ENCODE measurements at regions not wholly inside any gene's neighbourhood (a gene's known extent, or its start where the extent isn't known, plus 50 kb on each side); places are given as distances from the start of the nearest gene placed in this dataset.
"Not testable (repeated sequence)": the region's sequence is repeated elsewhere in the genome, so short reads cannot be mapped to it uniquely, and the experiment has no call there.

DNA sequence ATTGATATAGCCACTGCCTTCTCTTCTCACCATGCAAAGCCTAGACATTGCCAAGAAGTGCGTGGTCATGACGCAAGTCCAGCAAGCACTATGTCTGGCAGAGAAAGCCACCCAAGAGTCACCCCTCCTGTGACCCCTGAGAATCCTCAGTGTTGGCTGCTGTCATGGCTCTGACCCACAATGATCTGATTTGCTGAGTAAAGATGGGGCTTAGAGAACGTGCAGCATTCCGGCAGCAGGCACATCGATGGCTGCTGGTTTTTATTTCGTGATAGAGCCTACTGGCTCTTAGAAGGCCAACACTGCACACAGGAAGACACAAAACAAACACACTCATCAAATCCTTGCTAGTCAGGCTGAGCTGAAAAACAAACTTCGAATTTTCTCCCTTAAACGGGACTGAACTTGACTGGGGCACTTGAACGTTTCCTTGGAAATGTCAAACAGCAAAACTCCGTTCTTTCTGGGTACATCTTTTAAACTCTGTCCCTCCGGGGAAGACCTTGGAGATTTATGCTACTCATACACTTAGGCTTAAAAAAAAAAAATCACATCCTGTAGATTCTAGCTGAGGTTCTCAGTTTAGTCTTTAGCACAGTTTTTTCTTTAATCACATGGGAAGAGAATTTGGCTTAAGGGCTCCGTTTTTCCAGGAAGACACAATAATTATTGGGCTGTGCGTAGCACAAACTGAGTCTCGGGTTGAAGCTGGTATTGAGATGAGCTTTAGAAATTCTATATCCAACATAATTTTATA, 88.2 kb upstream of the BASP1 start:
- no peak for DNase-seq

DNA sequence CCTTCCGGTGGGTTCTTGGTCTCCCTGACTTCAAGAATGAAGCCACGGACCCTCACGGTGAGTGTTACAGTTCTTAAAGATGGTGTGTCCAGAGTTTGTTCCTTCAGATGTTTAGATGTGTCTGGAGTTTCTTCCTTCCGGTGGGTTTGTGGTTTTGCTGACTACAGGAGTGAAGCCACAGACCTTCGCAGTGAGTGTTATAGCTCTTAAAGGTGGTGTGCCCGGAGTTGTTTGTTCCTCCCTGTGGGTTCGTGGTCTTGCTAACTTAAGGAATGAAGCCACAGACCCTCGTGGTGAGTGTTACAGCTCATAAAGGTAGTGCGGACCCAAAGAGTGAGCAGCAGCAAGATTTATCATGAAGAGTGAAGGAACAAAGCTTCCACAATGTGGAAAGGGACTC, 87.1 kb upstream of the BASP1 start:
- DNase-seq, result not testable (repeated sequence)

- no peak for DNase-seq
Measured at GRCh38 chr5:17132444-17133083, 84.9 kb upstream of the BASP1 start.

- no peak for DNase-seq
Measured at GRCh38 chr5:17135050-17135449, 82.4 kb upstream of the BASP1 start.

DNA sequence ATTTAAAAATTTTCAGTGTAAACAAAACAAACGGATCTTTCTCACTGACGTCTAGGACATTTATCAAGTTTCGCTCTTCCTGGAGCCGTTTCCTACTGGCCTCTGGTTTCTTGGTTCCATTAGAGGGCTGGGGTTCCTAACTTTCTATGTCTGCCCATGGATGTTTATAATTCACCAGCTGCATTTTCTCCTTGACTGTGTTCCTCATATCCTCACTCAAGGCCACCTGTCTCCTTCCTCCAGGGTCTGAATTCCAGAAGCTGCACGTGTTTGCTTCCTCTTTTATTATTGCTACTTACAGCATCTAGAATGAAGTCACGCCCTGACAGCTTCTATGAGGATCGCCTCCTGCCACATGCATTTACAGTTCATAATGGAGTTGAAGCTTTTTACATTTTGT, 74.1 kb upstream of the BASP1 start:
- DNase-seq, result no peak

GRCh38 chr5:17146280-17146841, 71.1 kb upstream of the BASP1 start:
- no peak for DNase-seq

- DNase-seq, result no peak
Measured at GRCh38 chr5:17147170-17147569, 70.3 kb upstream of the BASP1 start.

DNA sequence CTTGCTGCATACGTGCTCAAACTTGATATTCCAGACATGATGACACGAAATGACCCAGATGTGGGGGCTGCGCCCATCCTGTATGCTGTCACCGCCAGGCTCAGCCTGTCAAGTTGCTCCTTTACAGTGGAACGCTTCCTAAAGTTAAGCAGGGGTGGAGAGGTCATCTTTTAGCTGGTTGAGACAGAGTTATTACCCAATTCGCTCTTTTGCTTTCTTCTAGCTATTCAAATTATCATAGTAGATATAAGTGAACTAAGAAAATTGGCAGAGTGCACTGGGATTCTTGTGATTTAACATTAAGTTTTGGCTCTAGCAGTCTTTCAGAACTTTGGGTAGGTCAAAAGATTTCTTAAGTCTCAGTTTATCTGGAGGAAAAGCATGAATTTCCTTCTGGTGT, 69.8 kb upstream of the BASP1 start:
- no peak for DNase-seq

- no peak for DNase-seq
Measured at GRCh38 chr5:17148481-17148880, 69.0 kb upstream of the BASP1 start.

DNA sequence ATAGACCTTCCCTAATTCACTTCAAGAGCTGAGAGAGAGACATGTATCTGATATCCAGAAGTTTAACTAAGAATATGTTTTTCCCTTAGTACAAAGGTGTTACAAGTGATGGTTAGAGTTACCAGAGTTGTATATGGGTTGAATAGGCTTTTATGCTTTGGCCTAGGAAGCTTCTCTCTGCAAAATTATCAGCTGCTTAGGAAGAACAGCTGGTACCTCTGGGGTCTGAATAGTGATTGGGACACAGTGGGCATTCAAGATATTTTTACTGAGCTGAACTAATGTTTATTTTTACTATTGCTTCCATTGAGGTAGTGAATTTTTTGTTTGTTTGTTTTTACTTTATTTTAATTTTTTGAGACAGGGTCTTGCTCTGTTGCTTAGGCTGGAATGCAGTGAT, 67.6 kb upstream of the BASP1 start:
- DNase-seq, result no peak

GRCh38 chr5:17150531-17150930, 66.9 kb upstream of the BASP1 start:
- no peak for DNase-seq

GRCh38 chr5:17151686-17152085, 65.7 kb upstream of the BASP1 start:
- DNase-seq, result no peak

DNA sequence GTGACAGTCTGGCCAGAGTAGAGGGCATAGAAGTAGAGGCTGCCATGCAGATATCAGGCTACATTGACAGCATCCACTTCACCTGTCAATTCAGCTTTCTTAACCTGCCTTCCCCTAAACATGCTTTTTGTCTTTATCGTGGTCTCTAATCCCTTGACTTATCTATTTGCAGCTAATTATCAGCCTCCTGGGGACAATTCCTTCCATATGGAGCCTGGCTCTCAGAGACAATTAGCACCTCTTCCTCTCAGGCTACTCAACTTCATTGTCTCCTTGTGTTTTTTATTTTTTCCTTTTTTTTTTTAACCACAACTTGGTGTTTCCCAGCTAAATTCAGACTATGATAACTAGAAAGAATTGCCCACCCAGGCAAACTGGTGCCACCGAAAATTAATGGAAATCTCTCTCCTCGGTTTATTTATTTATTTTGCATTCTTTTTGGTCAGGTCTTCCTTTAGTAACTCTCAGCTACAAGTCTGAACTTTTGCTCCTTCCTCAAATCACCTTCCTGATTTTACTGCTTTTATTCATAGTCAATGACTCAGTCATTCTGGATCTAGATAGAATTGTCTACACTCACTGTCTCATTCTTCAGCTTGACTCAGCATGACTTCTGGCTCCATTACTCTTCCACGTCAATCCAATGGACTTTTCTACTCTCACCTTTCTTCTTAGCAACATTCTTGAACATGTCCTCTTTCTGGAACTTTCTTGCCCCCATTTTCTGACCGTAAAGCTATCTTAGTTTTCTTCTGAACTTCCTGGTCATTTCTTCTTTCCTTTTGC, 63.0 kb upstream of the BASP1 start:
- DNase-seq, result no peak

GRCh38 chr5:17156463-17156862, 61.0 kb upstream of the BASP1 start:
- no peak for DNase-seq

GRCh38 chr5:17157294-17157693, 60.1 kb upstream of the BASP1 start:
- no peak for DNase-seq

GRCh38 chr5:17157916-17158529, 59.4 kb upstream of the BASP1 start:
- DNase-seq, result no peak

DNA sequence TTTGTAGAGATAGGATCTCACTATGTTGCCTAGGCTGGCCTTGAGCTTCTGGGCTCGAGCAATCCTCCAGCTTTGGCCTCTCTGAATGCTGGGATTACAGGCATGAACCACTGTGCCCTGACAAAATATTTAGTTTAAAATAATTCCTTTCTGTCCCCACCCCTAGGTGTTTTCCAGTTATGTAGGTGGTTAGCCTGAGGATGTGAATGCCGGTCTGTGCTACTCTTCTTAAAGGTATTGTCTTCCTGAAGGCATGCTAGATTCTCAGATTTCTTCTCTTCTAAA, 56.7 kb upstream of the BASP1 start:
- DNase-seq, result no peak

- no peak for DNase-seq
Measured at GRCh38 chr5:17161662-17162061, 55.8 kb upstream of the BASP1 start.

- no peak for DNase-seq
Measured at GRCh38 chr5:17163221-17163620, 54.2 kb upstream of the BASP1 start.

- no peak for DNase-seq
Measured at GRCh38 chr5:17167171-17167891, 50.1 kb upstream of the BASP1 start.
